ENCODE measurements at regions not wholly inside any gene's neighbourhood (a gene's known extent, or its start where the extent isn't known, plus 50 kb on each side); places are given as distances from the start of the nearest gene placed in this dataset.

DNA sequence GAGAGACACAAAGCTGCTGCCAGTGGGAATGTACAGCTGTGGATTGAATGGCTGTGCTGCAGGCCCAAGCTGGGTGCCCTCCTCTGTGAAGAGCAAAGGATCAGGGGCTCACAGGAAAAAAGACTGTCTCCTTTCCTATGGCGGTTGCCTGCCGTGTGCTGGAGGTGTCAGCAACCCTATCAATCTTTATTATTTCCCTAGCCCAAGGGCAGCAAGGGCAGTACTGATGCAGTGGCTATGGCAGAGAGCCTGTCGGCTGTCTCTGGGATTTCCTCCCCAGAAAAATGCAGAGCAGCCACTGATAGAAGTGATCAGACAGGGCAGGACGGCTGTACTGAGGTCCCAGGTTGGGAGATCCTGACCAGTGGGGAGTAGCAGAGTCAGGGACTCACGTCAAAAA, 117.3 kb upstream of the CDH12 start:
- peaks cover 41% of the 10 kb centered on the region for H3K9me3 ChIP-seq (ENCODE audit: low read length)
- H2AFZ ChIP-seq (ENCODE audit: low read length) = no peak overlapping the region
- H4K20me1 ChIP-seq (ENCODE audit: insufficient read depth, low read length) = no peaks in the 10 kb centered on the region
- WGBS (ENCODE audit: low lambda C conversion rate) = 0% methylated on average over 2 of the region's 5 CpGs
- no peak overlapping the region for H3K4me2 ChIP-seq (ENCODE audit: low read depth, low read length)
- in situ Hi-C loops (cut with HindIII; ENCODE audit: extremely low pct_ligation_motif_present, low pct_unique_long_range_greater_than_20kb) (no loop called here), intact Hi-C loops (cut with micrococcal nuclease; ENCODE audit: unreplicated experiment) (no loop called here)
- no peaks in the 10 kb centered on the region for H3K79me2 ChIP-seq (ENCODE audit: insufficient read depth, low read length)
- FAIRE-seq (no peak), ATAC-seq (no peak), DNase-seq (ENCODE audit: low spot score) (no peak)
- ChIA-PET CTCF (ENCODE audit: low intra/inter-chr PET ratio, low total read pairs) (no interaction called here), POLR2A (no interaction called here)
- H3K9ac ChIP-seq (ENCODE audit: insufficient read depth, low read depth, low read length) = no peak overlapping the region
- no peak for TF ChIP-seq RELA (CRISPR knock-in tag; IDR thresholded peaks at IDR 0.05)
- TF ChIP-seq RORA (CRISPR knock-in tag; IDR thresholded peaks at IDR 0.05) = no peak
- no peak for TF ChIP-seq SOX13 (IDR thresholded peaks at IDR 0.05)
- no peak for TF ChIP-seq SOX13 (CRISPR knock-in tag; conservative IDR thresholded peaks at IDR 0.05 in 1 of 2, IDR thresholded peaks at IDR 0.05 in 1 of 2)
- TF ChIP-seq, protein P1, sequence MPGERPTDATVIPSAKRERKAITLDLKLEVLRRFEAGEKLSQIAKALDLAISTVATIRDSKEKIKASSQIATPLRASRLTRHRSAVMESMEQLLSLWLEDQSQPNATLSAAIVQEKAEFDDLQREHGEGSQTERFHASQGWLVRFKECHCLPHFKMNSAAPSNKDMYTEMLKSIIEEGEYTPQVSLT (CRISPR knock-in tag; IDR thresholded peaks at IDR 0.05; ENCODE audit: borderline replicate concordance, low read depth) = no peak
- no peak for TF ChIP-seq PCBP2 (optimal IDR thresholded peaks at IDR 0.05; ENCODE audit: low read depth, low read length, poor library complexity, severe bottlenecking)
- TF ChIP-seq ZNF282 (IDR thresholded peaks at IDR 0.05; ENCODE audit: partially characterized antibody) = no peak
- TF ChIP-seq CEBPG (CRISPR knock-in tag; IDR thresholded peaks at IDR 0.05) = no peak
- no peak for TF ChIP-seq IKZF4 (CRISPR knock-in tag; IDR thresholded peaks at IDR 0.05; ENCODE audit: borderline replicate concordance, low read depth, not compliant biosample characterization)
- H3K27ac ChIP-seq (ENCODE audit: extremely low read length, insufficient read depth, low read length) = no peak overlapping the region
- H3K4me1 ChIP-seq (ENCODE audit: insufficient read depth, low read length) = no peaks in the 10 kb centered on the region
- H3K4me3 ChIP-seq (replicated peaks in 1 of 3; ENCODE audit: insufficient read depth in 1 of 3, low read depth in 2 of 3, low read length in 3 of 3) = no peak overlapping the region
- no peaks in the 10 kb centered on the region for H3K27me3 ChIP-seq (ENCODE audit: control insufficient read depth in 1 of 2, insufficient read depth in 2 of 2, low read length in 2 of 2)
- no peaks in the 10 kb centered on the region for H3K36me3 ChIP-seq (replicated peaks in 1 of 2; ENCODE audit: control insufficient read depth in 1 of 2, insufficient read depth in 2 of 2, low read length in 2 of 2)
- BruUV-seq (replicated peaks) = no TSS peak

DNA sequence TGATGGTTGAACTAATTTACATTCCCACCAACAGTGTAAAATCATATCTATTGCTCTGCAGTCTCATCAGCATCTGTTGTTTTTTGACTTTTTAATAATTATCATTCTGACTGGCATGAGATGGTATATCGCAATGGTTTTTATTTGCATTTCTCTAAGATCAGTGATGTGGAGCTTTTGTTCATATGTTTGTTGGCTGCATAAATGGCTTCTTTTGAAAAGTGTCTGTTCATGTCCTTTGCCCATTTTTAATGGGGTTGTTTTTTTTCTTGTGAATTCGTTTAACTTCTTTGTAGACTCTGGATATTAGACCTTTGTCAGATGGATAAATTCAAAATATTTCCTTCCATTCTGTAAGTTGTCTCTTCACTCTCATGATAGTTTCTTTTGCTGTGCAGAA, 115.2 kb upstream of the CDH12 start:
- no TSS peak for BruUV-seq (replicated peaks)
- in situ Hi-C loops (cut with HindIII; ENCODE audit: extremely low pct_ligation_motif_present, low pct_unique_long_range_greater_than_20kb) (no loop called here), intact Hi-C loops (cut with micrococcal nuclease; ENCODE audit: unreplicated experiment) (no loop called here)
- Histone ChIP-seq H4K20me1 (ENCODE audit: insufficient read depth, low read length) (no peaks in the 10 kb centered on the region), H3K36me3 (replicated peaks in 1 of 2; ENCODE audit: control insufficient read depth in 1 of 2, insufficient read depth in 2 of 2, low read length in 2 of 2) (no peaks in the 10 kb centered on the region), H3K9ac (ENCODE audit: insufficient read depth, low read depth, low read length) (no peak overlapping the region), H3K9me3 (ENCODE audit: low read length) (peaks cover 41% of the 10 kb centered on the region), H3K27me3 (ENCODE audit: control insufficient read depth in 1 of 2, insufficient read depth in 2 of 2, low read length in 2 of 2) (no peaks in the 10 kb centered on the region), H3K4me2 (ENCODE audit: low read depth, low read length) (no peak overlapping the region), H3K4me3 (replicated peaks in 1 of 3; ENCODE audit: insufficient read depth in 1 of 3, low read depth in 2 of 3, low read length in 3 of 3) (no peak overlapping the region), H3K4me1 (ENCODE audit: insufficient read depth, low read length) (no peaks in the 10 kb centered on the region), H2AFZ (ENCODE audit: low read length) (no peak overlapping the region), H3K79me2 (ENCODE audit: insufficient read depth, low read length) (no peaks in the 10 kb centered on the region), H3K27ac (ENCODE audit: extremely low read length, insufficient read depth, low read length) (no peak overlapping the region)
- ATAC-seq (no peak), DNase-seq (ENCODE audit: low spot score) (no peak), FAIRE-seq (no peak)
- no peak for TF ChIP-seq JARID2 (CRISPR knock-in tag; IDR thresholded peaks at IDR 0.05; ENCODE audit: insufficient replicate concordance)
- WGBS (ENCODE audit: low lambda C conversion rate) = 14% methylated on average over 2 of the region's 2 CpGs
- POLR2A ChIA-PET = no interaction called here
- CTCF ChIA-PET (ENCODE audit: low intra/inter-chr PET ratio, low total read pairs) = no interaction called here

Data from HepG2 (cell line).